ENCODE measurements at regions not wholly inside any gene's neighbourhood (a gene's known extent, or its start where the extent isn't known, plus 50 kb on each side); places are given as distances from the start of the nearest gene placed in this dataset.

- no peak for DNase-seq
- H3K9me3 Mint-ChIP-seq, result no peaks in the 10 kb centered on the region
- Histone ChIP-seq H3K27me3 (ENCODE audit: control insufficient read depth, insufficient read depth, low read length, poor library complexity, severe bottlenecking) (no peaks in the 10 kb centered on the region), H3K27ac (ENCODE audit: low read depth, low read length) (no peak overlapping the region), H3K9me3 (ENCODE audit: control insufficient read depth, low read length) (no peaks in the 10 kb centered on the region), H3K36me3 (ENCODE audit: control insufficient read depth, insufficient read depth, low read length) (no peaks in the 10 kb centered on the region), H3K4me1 (ENCODE audit: control insufficient read depth, insufficient read depth, low read length) (no peaks in the 10 kb centered on the region), H3K9ac (ENCODE audit: extremely low read depth, low read length, poor library complexity, severe bottlenecking) (no peak overlapping the region), H3K4me3 (ENCODE audit: low read length) (no peak overlapping the region)
- H3K27me3 Mint-ChIP-seq (ENCODE audit: insufficient read depth), result no peaks in the 10 kb centered on the region
- H3K4me3 Mint-ChIP-seq, result no peak overlapping the region
- TF ChIP-seq, protein P1, sequence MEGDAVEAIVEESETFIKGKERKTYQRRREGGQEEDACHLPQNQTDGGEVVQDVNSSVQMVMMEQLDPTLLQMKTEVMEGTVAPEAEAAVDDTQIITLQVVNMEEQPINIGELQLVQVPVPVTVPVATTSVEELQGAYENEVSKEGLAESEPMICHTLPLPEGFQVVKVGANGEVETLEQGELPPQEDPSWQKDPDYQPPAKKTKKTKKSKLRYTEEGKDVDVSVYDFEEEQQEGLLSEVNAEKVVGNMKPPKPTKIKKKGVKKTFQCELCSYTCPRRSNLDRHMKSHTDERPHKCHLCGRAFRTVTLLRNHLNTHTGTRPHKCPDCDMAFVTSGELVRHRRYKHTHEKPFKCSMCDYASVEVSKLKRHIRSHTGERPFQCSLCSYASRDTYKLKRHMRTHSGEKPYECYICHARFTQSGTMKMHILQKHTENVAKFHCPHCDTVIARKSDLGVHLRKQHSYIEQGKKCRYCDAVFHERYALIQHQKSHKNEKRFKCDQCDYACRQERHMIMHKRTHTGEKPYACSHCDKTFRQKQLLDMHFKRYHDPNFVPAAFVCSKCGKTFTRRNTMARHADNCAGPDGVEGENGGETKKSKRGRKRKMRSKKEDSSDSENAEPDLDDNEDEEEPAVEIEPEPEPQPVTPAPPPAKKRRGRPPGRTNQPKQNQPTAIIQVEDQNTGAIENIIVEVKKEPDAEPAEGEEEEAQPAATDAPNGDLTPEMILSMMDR (conservative IDR thresholded peaks at IDR 0.05), result no peak
- H3K36me3 Mint-ChIP-seq (ENCODE audit: low read depth), result no peaks in the 10 kb centered on the region
- 96 to 100% methylated on average over 1 to 2 of the region's 2 CpGs for WGBS, 2 experiments (ENCODE audit: insufficient coverage in 1 of 2, insufficient read length in 1 of 2)
- H3K4me1 Mint-ChIP-seq, result peaks cover 8% of the 10 kb centered on the region
- H3K27ac Mint-ChIP-seq, result no peak overlapping the region
Observed at GRCh38 chr1:80989455-80989854, 811.3 kb upstream of the ADGRL2 start.

DNA sequence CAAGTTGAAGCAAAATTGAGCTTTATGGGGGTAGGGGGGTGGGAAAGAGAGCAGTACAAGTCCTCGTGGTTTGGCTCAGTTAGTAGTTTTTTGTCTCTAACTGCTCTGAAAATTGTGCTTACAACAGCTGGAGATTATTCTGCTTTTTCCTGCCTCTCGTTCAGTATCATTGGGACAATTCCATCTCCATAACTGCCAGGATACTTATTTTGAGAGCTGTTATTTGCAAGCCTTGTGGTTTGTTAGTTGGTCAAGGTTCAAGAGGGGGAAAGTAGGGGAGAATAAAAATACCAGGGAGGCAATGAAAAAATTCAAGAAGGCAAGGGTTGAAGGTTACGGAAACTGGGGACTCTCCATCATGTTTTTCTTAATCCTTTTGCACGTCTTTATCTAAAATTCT, 811.8 kb upstream of the ADGRL2 start:
- TF ChIP-seq, protein P1 (conservative IDR thresholded peaks at IDR 0.05), result no peak
- Histone ChIP-seq H3K4me1 (ENCODE audit: control insufficient read depth, insufficient read depth, low read length) (no peaks in the 10 kb centered on the region), H3K9ac (ENCODE audit: extremely low read depth, low read length, poor library complexity, severe bottlenecking) (no peak overlapping the region), H3K36me3 (ENCODE audit: control insufficient read depth, insufficient read depth, low read length) (no peaks in the 10 kb centered on the region), H3K4me3 (ENCODE audit: low read length) (no peak overlapping the region), H3K27ac (ENCODE audit: low read depth, low read length) (no peak overlapping the region), H3K9me3 (ENCODE audit: control insufficient read depth, low read length) (no peaks in the 10 kb centered on the region), H3K27me3 (ENCODE audit: control insufficient read depth, insufficient read depth, low read length, poor library complexity, severe bottlenecking) (no peaks in the 10 kb centered on the region)
- Mint-ChIP-seq H3K27ac (no peak overlapping the region), H3K27me3 (ENCODE audit: insufficient read depth) (no peaks in the 10 kb centered on the region), H3K4me1 (peaks cover 8% of the 10 kb centered on the region), H3K36me3 (ENCODE audit: low read depth) (no peaks in the 10 kb centered on the region), H3K9me3 (no peaks in the 10 kb centered on the region), H3K4me3 (no peak overlapping the region)
- no peak for DNase-seq
- WGBS, 2 experiments (ENCODE audit: insufficient coverage in 1 of 2, insufficient read length in 1 of 2), result 80 to 93% methylated on average over 2 to 3 of the region's 4 CpGs

DNA sequence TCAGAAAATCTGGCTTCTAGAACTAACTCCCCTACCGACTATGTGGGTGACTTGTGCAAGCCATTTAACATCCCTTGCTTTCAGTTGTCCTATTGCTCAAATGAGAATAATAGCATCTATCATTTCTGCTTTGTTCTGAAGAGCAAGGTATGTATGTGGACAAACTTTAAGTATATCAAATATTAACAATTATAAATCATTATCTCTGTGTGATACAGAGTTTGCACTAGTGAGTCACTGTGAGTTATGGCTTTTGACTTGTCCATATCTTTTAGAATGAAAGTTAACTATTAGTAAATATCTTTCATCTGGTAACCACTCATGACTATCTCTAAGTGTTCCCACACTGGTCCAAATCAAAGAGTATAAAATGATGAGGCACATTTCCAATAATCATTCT, 812.9 kb upstream of the ADGRL2 start:
- no peaks in the 10 kb centered on the region for H3K27me3 ChIP-seq (ENCODE audit: control insufficient read depth, insufficient read depth, low read length, poor library complexity, severe bottlenecking)
- 100% methylated on average over 1 of the region's 1 CpG; no CpG with 5 or more reads in 1 of the 2 experiments for WGBS, 2 experiments (ENCODE audit: insufficient coverage in 1 of 2, insufficient read length in 1 of 2)
- peaks cover 8% of the 10 kb centered on the region for H3K4me1 Mint-ChIP-seq
- no peaks in the 10 kb centered on the region for H3K9me3 ChIP-seq (ENCODE audit: control insufficient read depth, low read length)
- no peak overlapping the region for H3K27ac ChIP-seq (ENCODE audit: low read depth, low read length)
- H3K36me3 ChIP-seq (ENCODE audit: control insufficient read depth, insufficient read depth, low read length), result no peaks in the 10 kb centered on the region
- no peak overlapping the region for H3K9ac ChIP-seq (ENCODE audit: extremely low read depth, low read length, poor library complexity, severe bottlenecking)
- H3K4me3 ChIP-seq (ENCODE audit: low read length), result no peak overlapping the region
- H3K4me3 Mint-ChIP-seq, result no peak overlapping the region
- TF ChIP-seq, protein P1 (conservative IDR thresholded peaks at IDR 0.05), result no peak
- no peaks in the 10 kb centered on the region for H3K4me1 ChIP-seq (ENCODE audit: control insufficient read depth, insufficient read depth, low read length)
- H3K36me3 Mint-ChIP-seq (ENCODE audit: low read depth), result no peaks in the 10 kb centered on the region
- H3K27me3 Mint-ChIP-seq (ENCODE audit: insufficient read depth), result no peaks in the 10 kb centered on the region
- H3K9me3 Mint-ChIP-seq, result no peaks in the 10 kb centered on the region
- H3K27ac Mint-ChIP-seq, result no peak overlapping the region
- DNase-seq, result no peak

Data from endodermal cell (in vitro differentiated cells).